ENCODE measurements at regions not wholly inside any gene's neighbourhood (a gene's known extent, or its start where the extent isn't known, plus 50 kb on each side); places are given as distances from the start of the nearest gene placed in this dataset.

GRCh38 chr12:65613692-65614091, 210.6 kb upstream of the HMGA2 start:
- H3K36me3 ChIP-seq (ENCODE audit: insufficient read depth, low read length): no peaks in the 10 kb centered on the region
- DNase-seq (ENCODE audit: low read depth) (no peak), FAIRE-seq (no peak)
- peaks cover 25% of the 10 kb centered on the region for H3K4me1 Mint-ChIP-seq (ENCODE audit: low read depth, unreplicated experiment)
- peaks cover 27% of the 10 kb centered on the region for H3K4me1 ChIP-seq (ENCODE audit: insufficient read depth, low read length)
- H3K36me3 Mint-ChIP-seq (ENCODE audit: low read depth, unreplicated experiment): peaks cover 2% of the 10 kb centered on the region
- no peak overlapping the region for H3K27ac ChIP-seq (ENCODE audit: low read depth, low read length)
- no peaks in the 10 kb centered on the region for H3K27me3 Mint-ChIP-seq (ENCODE audit: low read depth, unreplicated experiment)
- H3K9me3 ChIP-seq (ENCODE audit: insufficient read depth, low read depth, low read length): no peaks in the 10 kb centered on the region
- no peak overlapping the region for H3K9ac ChIP-seq (ENCODE audit: low read length)
- H3K9me3 Mint-ChIP-seq (ENCODE audit: unreplicated experiment): peaks cover 3% of the 10 kb centered on the region
- no peak overlapping the region for H3K4me3 Mint-ChIP-seq (ENCODE audit: unreplicated experiment)
- TF ChIP-seq, protein P1, sequence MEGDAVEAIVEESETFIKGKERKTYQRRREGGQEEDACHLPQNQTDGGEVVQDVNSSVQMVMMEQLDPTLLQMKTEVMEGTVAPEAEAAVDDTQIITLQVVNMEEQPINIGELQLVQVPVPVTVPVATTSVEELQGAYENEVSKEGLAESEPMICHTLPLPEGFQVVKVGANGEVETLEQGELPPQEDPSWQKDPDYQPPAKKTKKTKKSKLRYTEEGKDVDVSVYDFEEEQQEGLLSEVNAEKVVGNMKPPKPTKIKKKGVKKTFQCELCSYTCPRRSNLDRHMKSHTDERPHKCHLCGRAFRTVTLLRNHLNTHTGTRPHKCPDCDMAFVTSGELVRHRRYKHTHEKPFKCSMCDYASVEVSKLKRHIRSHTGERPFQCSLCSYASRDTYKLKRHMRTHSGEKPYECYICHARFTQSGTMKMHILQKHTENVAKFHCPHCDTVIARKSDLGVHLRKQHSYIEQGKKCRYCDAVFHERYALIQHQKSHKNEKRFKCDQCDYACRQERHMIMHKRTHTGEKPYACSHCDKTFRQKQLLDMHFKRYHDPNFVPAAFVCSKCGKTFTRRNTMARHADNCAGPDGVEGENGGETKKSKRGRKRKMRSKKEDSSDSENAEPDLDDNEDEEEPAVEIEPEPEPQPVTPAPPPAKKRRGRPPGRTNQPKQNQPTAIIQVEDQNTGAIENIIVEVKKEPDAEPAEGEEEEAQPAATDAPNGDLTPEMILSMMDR (IDR thresholded peaks at IDR 0.05; ENCODE audit: insufficient read depth, low read depth, low read length): no peak
- no peak for TF ChIP-seq EZH2 (IDR thresholded peaks at IDR 0.05; ENCODE audit: insufficient read depth, low read length)
- no peak overlapping the region for H2AFZ ChIP-seq (ENCODE audit: low read depth, low read length)
- no peaks in the 10 kb centered on the region for H3K79me2 ChIP-seq (ENCODE audit: insufficient read depth, low read length)
- no peak overlapping the region for H3K27ac Mint-ChIP-seq (ENCODE audit: unreplicated experiment)
- no peaks in the 10 kb centered on the region for H4K20me1 ChIP-seq (ENCODE audit: insufficient read depth, low read length)
- no peak overlapping the region for H3K4me2 ChIP-seq (ENCODE audit: low read length)
- no peaks in the 10 kb centered on the region for H3K27me3 ChIP-seq (ENCODE audit: insufficient read depth, low read length)
- no peak overlapping the region for H3K4me3 ChIP-seq (ENCODE audit: insufficient read depth, low read depth, low read length)

GRCh38 chr12:65614259-65614889, 209.9 kb upstream of the HMGA2 start:
- Histone ChIP-seq H3K9ac (ENCODE audit: low read length) (peak overlapping the region; percentile 30), H2AFZ (ENCODE audit: low read depth, low read length) (no peak overlapping the region), H4K20me1 (ENCODE audit: insufficient read depth, low read length) (no peaks in the 10 kb centered on the region), H3K4me1 (ENCODE audit: insufficient read depth, low read length) (peaks cover 22% of the 10 kb centered on the region), H3K79me2 (ENCODE audit: insufficient read depth, low read length) (no peaks in the 10 kb centered on the region), H3K9me3 (ENCODE audit: insufficient read depth, low read depth, low read length) (no peaks in the 10 kb centered on the region), H3K4me3 (ENCODE audit: insufficient read depth, low read depth, low read length) (no peak overlapping the region), H3K4me2 (ENCODE audit: low read length) (no peak overlapping the region), H3K36me3 (ENCODE audit: insufficient read depth, low read length) (no peaks in the 10 kb centered on the region), H3K27ac (ENCODE audit: low read depth, low read length) (peak overlapping the region; percentile 57), H3K27me3 (ENCODE audit: insufficient read depth, low read length) (no peaks in the 10 kb centered on the region)
- FAIRE-seq (no peak), DNase-seq (ENCODE audit: low read depth) (no peak)
- Mint-ChIP-seq H3K27me3 (ENCODE audit: low read depth, unreplicated experiment) (no peaks in the 10 kb centered on the region), H3K9me3 (ENCODE audit: unreplicated experiment) (peaks cover 3% of the 10 kb centered on the region), H3K36me3 (ENCODE audit: low read depth, unreplicated experiment) (peaks cover 2% of the 10 kb centered on the region), H3K27ac (ENCODE audit: unreplicated experiment) (no peak overlapping the region), H3K4me3 (ENCODE audit: unreplicated experiment) (no peak overlapping the region), H3K4me1 (ENCODE audit: low read depth, unreplicated experiment) (peaks cover 25% of the 10 kb centered on the region)
- no peak for TF ChIP-seq EZH2 (IDR thresholded peaks at IDR 0.05; ENCODE audit: insufficient read depth, low read length)
- TF ChIP-seq, protein P1 (IDR thresholded peaks at IDR 0.05; ENCODE audit: insufficient read depth, low read depth, low read length): no peak

GRCh38 chr12:65615118-65615517, 209.2 kb upstream of the HMGA2 start:
- FAIRE-seq (peak; percentile 80), DNase-seq (ENCODE audit: low read depth) (peak; percentile 95)
- H3K27ac ChIP-seq (ENCODE audit: low read depth, low read length): peak overlapping the region; percentile 57
- H2AFZ ChIP-seq (ENCODE audit: low read depth, low read length): no peak overlapping the region
- H3K4me1 ChIP-seq (ENCODE audit: insufficient read depth, low read length): peaks cover 15% of the 10 kb centered on the region
- H3K4me3 Mint-ChIP-seq (ENCODE audit: unreplicated experiment): no peak overlapping the region
- H4K20me1 ChIP-seq (ENCODE audit: insufficient read depth, low read length): no peaks in the 10 kb centered on the region
- H3K27me3 Mint-ChIP-seq (ENCODE audit: low read depth, unreplicated experiment): no peaks in the 10 kb centered on the region
- H3K4me3 ChIP-seq (ENCODE audit: insufficient read depth, low read depth, low read length): no peak overlapping the region
- H3K27ac Mint-ChIP-seq (ENCODE audit: unreplicated experiment): no peak overlapping the region
- TF ChIP-seq, protein P1 (IDR thresholded peaks at IDR 0.05; ENCODE audit: insufficient read depth, low read depth, low read length): no peak
- no peak for TF ChIP-seq EZH2 (IDR thresholded peaks at IDR 0.05; ENCODE audit: insufficient read depth, low read length)
- peaks cover 23% of the 10 kb centered on the region for H3K4me1 Mint-ChIP-seq (ENCODE audit: low read depth, unreplicated experiment)
- H3K9me3 ChIP-seq (ENCODE audit: insufficient read depth, low read depth, low read length): no peaks in the 10 kb centered on the region
- H3K36me3 ChIP-seq (ENCODE audit: insufficient read depth, low read length): no peaks in the 10 kb centered on the region
- no peaks in the 10 kb centered on the region for H3K27me3 ChIP-seq (ENCODE audit: insufficient read depth, low read length)
- H3K9ac ChIP-seq (ENCODE audit: low read length): no peak overlapping the region
- H3K36me3 Mint-ChIP-seq (ENCODE audit: low read depth, unreplicated experiment): peaks cover under 1% of the 10 kb centered on the region
- no peaks in the 10 kb centered on the region for H3K79me2 ChIP-seq (ENCODE audit: insufficient read depth, low read length)
- H3K4me2 ChIP-seq (ENCODE audit: low read length): no peak overlapping the region
- peaks cover 3% of the 10 kb centered on the region for H3K9me3 Mint-ChIP-seq (ENCODE audit: unreplicated experiment)

Measured in astrocyte (in vitro differentiated cells and primary cell).